ENCODE measurements at regions not wholly inside any gene's neighbourhood (a gene's known extent, or its start where the extent isn't known, plus 50 kb on each side); places are given as distances from the start of the nearest gene placed in this dataset.

DNA sequence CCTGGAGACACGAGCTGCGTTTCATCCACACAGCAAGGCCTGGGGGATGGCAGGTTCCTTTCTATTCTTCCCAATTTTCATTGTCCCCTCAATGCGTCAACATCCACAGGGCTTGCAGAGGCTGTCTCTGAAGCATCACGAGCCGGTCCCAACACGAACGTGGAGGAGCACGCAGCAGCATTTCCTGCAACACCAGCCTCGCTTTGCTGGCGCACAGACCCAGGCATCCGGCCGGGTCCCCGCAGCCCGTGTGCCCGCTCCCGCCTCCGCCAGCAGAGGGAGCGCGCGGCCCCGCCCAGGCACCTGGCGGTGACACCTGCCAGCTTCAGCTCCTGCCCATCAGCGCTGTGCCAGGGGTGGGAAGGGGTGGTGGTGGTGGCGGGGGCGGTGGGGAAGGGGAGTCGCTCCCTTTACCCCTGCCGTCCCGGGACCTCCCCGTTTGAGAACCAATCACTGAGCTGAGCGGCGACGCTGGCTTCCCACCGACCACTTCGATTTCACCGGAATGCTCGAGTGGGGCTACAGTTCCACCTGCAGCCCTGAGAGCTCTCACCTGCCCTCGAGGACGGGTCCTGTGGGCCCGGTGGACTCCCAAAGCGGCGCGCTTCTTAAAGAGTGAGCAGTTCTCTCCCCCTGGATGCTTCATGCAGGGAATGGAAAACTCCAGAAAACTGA, 464.5 kb downstream of the ICE1 start:
- Histone ChIP-seq H3K27me3 (replicated peaks; ENCODE audit: insufficient read depth, low read length) (no peaks in the 10 kb centered on the region), H3K36me3 (replicated peaks; ENCODE audit: insufficient read depth, low read length) (no peaks in the 10 kb centered on the region), H3K79me2 (ENCODE audit: low read length) (no peaks in the 10 kb centered on the region), H3K9ac (ENCODE audit: low read length) (no peak overlapping the region), H3K27ac (ENCODE audit: low read length) (no peak overlapping the region), H3K4me2 (ENCODE audit: low read depth, low read length) (peak overlapping the region; percentile 84), H4K20me1 (ENCODE audit: insufficient read depth, low read length) (no peaks in the 10 kb centered on the region), H3K9me2 (replicated peaks; ENCODE audit: insufficient read depth, low read length) (no peaks in the 10 kb centered on the region), H3K4me3 (ENCODE audit: low read length) (peak overlapping the region; percentile 45; the same call in 1 of the 2 replicates), H2AFZ (ENCODE audit: low read length) (peak overlapping the region; percentile 78), H3K9me3 (replicated peaks; ENCODE audit: insufficient read depth, low read length) (no peaks in the 10 kb centered on the region), H3F3A (ENCODE audit: insufficient read depth, low read length) (no peaks in the 10 kb centered on the region), H3K4me1 (ENCODE audit: low read length) (no peaks in the 10 kb centered on the region)
- no peak for TF ChIP-seq EZH2phosphoT487 (IDR thresholded peaks at IDR 0.05; ENCODE audit: low read length)
- no peak for TF ChIP-seq EZH2 (optimal IDR thresholded peaks at IDR 0.05; ENCODE audit: low read depth, low read length)
- TF ChIP-seq, protein P1, sequence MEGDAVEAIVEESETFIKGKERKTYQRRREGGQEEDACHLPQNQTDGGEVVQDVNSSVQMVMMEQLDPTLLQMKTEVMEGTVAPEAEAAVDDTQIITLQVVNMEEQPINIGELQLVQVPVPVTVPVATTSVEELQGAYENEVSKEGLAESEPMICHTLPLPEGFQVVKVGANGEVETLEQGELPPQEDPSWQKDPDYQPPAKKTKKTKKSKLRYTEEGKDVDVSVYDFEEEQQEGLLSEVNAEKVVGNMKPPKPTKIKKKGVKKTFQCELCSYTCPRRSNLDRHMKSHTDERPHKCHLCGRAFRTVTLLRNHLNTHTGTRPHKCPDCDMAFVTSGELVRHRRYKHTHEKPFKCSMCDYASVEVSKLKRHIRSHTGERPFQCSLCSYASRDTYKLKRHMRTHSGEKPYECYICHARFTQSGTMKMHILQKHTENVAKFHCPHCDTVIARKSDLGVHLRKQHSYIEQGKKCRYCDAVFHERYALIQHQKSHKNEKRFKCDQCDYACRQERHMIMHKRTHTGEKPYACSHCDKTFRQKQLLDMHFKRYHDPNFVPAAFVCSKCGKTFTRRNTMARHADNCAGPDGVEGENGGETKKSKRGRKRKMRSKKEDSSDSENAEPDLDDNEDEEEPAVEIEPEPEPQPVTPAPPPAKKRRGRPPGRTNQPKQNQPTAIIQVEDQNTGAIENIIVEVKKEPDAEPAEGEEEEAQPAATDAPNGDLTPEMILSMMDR (IDR thresholded peaks at IDR 0.05; ENCODE audit: low read length): peak; percentile 82
- peak; percentile 67 for DNase-seq

DNA sequence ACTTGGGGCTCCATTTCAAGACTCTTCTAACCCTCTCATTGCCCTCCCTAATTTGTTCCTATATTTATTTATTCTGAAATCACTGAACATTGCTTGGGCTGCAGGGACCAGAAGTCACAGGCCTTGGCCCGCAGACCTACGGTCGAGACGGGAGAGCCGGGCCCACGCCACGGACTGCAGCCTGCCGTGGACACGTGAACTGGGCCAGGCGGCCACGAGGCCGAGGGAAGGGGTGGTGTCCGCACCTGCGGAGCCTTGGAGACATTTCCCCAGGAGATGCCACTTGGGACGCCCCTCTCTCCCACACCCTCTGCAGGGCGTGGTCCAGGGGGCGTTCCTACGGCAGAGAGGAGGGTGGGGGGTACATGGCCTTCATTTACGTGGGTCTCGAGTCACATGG, 463.9 kb downstream of the ICE1 start:
- no peak overlapping the region for H3K27ac ChIP-seq (ENCODE audit: low read length)

DNA sequence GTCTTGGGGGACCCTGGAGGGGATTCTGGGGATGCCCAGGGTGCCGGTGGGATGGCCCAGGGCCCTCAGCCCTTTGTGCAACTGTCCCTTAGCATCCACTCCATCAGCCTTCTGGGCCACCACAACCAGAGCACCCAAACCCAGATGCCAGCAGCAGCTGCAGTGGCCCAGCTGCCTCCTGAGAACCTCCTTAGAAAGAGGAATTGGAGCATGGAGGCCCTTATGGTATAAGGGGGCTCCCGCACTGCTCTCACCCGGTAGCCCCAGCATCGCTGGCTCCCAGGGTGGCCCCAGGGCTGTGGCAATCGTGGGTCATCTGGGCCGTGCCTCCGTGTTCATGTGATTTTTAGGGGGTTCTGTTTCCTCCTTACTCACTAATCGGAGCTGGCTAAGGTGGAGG, 463.3 kb downstream of the ICE1 start:
- no peak overlapping the region for H3K9ac ChIP-seq (ENCODE audit: low read length)
- H3K4me3 ChIP-seq (ENCODE audit: low read length): no peak overlapping the region
- no peak overlapping the region for H3K4me2 ChIP-seq (ENCODE audit: low read depth, low read length)
- H3K27ac ChIP-seq (ENCODE audit: low read length): no peak overlapping the region
- H3F3A ChIP-seq (ENCODE audit: insufficient read depth, low read length): no peaks in the 10 kb centered on the region
- H3K9me2 ChIP-seq (replicated peaks; ENCODE audit: insufficient read depth, low read length): no peaks in the 10 kb centered on the region
- TF ChIP-seq, protein P1 (IDR thresholded peaks at IDR 0.05; ENCODE audit: low read length): no peak
- TF ChIP-seq EZH2phosphoT487 (IDR thresholded peaks at IDR 0.05; ENCODE audit: low read length) (no peak), EZH2 (optimal IDR thresholded peaks at IDR 0.05; ENCODE audit: low read depth, low read length) (no peak)
- no peak overlapping the region for H2AFZ ChIP-seq (ENCODE audit: low read length)
- H3K9me3 ChIP-seq (replicated peaks; ENCODE audit: insufficient read depth, low read length): no peaks in the 10 kb centered on the region
- no peaks in the 10 kb centered on the region for H3K27me3 ChIP-seq (replicated peaks; ENCODE audit: insufficient read depth, low read length)
- no peaks in the 10 kb centered on the region for H3K36me3 ChIP-seq (replicated peaks; ENCODE audit: insufficient read depth, low read length)
- H3K79me2 ChIP-seq (ENCODE audit: low read length): no peaks in the 10 kb centered on the region
- no peaks in the 10 kb centered on the region for H3K4me1 ChIP-seq (ENCODE audit: low read length)
- H4K20me1 ChIP-seq (ENCODE audit: insufficient read depth, low read length): no peaks in the 10 kb centered on the region
- DNase-seq: no peak

More for the DNA sequence above, 463.9 kb downstream of the ICE1 start:
- no peak for DNase-seq
- no peaks in the 10 kb centered on the region for H4K20me1 ChIP-seq (ENCODE audit: insufficient read depth, low read length)
- H2AFZ ChIP-seq (ENCODE audit: low read length): peak overlapping the region; percentile 78
- H3F3A ChIP-seq (ENCODE audit: insufficient read depth, low read length): no peaks in the 10 kb centered on the region
- no peak overlapping the region for H3K9ac ChIP-seq (ENCODE audit: low read length)
- H3K27me3 ChIP-seq (replicated peaks; ENCODE audit: insufficient read depth, low read length): no peaks in the 10 kb centered on the region
- H3K9me2 ChIP-seq (replicated peaks; ENCODE audit: insufficient read depth, low read length): no peaks in the 10 kb centered on the region
- no peak overlapping the region for H3K4me3 ChIP-seq (ENCODE audit: low read length)
- peak overlapping the region; percentile 84 for H3K4me2 ChIP-seq (ENCODE audit: low read depth, low read length)
- no peaks in the 10 kb centered on the region for H3K79me2 ChIP-seq (ENCODE audit: low read length)
- TF ChIP-seq EZH2phosphoT487 (IDR thresholded peaks at IDR 0.05; ENCODE audit: low read length): no peak
- TF ChIP-seq EZH2 (optimal IDR thresholded peaks at IDR 0.05; ENCODE audit: low read depth, low read length): no peak
- TF ChIP-seq, protein P1 (IDR thresholded peaks at IDR 0.05; ENCODE audit: low read length): no peak
- no peaks in the 10 kb centered on the region for H3K36me3 ChIP-seq (replicated peaks; ENCODE audit: insufficient read depth, low read length)
- H3K4me1 ChIP-seq (ENCODE audit: low read length): no peaks in the 10 kb centered on the region
- no peaks in the 10 kb centered on the region for H3K9me3 ChIP-seq (replicated peaks; ENCODE audit: insufficient read depth, low read length)

Data from MM.1S (cell line).